WI38 (cell line): ENCODE measurements at regions not wholly inside any gene's neighbourhood (a gene's known extent, or its start where the extent isn't known, plus 50 kb on each side); places are given as distances from the start of the nearest gene placed in this dataset.

Experiments
- H3K4me3 ChIP-seq: 2 replicates; pipeline ENCODE4 v1.5.1; 2011; ENCODE audit warnings: low read depth, mild to moderate bottlenecking, control low read depth, low read length
- CTCF ChIP-seq: IDR thresholded peaks from 2 replicates; pipeline ENCODE4 v1.5.1; 2012; ENCODE audit warnings: low read depth, mild to moderate bottlenecking, control low read depth, low read length

GRCh38 chr4:106478152-106478551 is 109.6 kb upstream of the GIMD1 start:
- TF ChIP-seq CTCF: no peak

DNA sequence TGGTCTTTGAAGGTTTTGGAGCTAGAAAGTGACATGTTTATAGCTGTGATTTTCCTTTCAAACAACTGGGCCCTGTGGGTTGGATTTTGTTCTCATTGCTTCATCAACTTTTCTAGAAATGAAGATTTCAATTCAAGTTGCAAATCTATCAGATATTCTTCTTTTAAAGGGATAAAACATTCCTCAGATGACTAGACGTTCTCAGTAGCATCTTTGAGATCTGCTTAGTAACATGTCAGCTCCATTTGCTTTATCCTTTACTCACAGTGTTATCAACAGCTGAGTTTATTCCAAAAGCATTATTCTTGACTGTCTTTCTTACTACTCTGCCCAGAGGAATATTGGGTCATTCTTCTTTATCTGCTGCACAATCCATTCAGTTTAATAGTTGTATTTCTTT is 108.2 kb upstream of the GIMD1 start:
- no peak overlapping the region for H3K4me3 ChIP-seq
- no peak for TF ChIP-seq CTCF

More at GRCh38 chr4:106478152-106478551, 109.6 kb upstream of the GIMD1 start:
- no peak overlapping the region for H3K4me3 ChIP-seq

DNA sequence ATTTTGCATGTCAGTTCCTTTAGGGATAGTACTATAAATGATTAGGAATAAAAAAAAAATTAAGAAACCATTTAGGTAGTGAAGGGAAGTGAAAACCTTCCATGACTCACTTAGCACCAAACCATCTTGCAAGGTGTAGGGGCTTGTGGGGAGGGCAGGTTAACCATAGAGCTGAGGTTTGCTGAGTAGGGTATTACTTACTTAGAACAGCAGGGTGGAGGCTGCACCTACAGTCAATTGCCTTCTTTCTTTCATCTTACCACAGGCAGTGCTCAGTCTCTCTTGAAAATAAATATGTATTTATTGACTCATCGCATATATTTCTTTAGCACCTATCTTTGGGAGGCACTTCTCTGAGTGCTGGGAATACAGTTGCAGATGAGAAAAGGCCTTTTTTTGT is 104.9 kb upstream of the GIMD1 start:
- no peak for TF ChIP-seq CTCF

GRCh38 chr4:106471151-106471550 is 102.6 kb upstream of the GIMD1 start:
- TF ChIP-seq CTCF: no peak
- no peak overlapping the region for H3K4me3 ChIP-seq

More for the DNA sequence above, 104.9 kb upstream of the GIMD1 start:
- H3K4me3 ChIP-seq: no peak overlapping the region

GRCh38 chr4:106463622-106464021 is 95.0 kb upstream of the GIMD1 start:
- H3K4me3 ChIP-seq: no peak overlapping the region
- TF ChIP-seq CTCF: no peak

DNA sequence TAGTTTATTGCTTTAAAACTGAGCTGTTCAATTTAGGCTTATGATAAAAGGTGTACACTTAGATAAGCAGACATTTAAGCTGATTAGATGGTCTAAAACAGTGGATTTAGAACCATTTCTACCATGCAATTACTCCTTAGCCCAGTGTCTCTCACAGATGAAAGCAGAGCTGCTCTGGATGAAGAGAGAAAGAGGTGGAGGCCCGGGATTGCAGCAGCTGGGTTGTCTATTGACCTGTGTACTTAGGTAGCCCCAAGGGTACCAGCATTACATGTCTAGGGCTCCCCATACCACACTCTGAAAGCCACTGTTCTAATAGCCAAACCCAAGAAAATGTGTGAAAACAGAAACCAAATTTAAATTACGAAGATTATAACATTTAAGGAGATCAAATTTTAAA is 86.0 kb upstream of the GIMD1 start:
- TF ChIP-seq CTCF: no peak
- H3K4me3 ChIP-seq: no peak overlapping the region

DNA sequence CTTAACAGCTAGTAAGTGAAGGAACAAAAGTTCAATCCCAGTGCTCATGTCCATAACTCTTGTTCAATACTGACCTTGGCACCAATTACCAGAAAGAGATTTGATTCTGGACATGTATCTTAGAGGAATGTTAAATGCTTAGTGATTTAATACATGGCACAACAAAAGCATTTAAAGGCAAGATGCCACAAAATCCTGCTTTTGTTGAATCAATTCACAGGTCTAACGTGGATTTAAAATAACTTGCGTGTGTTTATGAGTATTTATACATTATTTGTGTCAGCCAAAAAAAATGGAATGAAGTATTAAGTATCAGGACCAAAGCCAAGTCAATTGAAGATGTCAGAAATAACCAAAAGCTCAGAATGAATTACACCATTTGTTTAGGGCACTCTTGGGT is 85.4 kb upstream of the GIMD1 start:
- no peak overlapping the region for H3K4me3 ChIP-seq
- no peak for TF ChIP-seq CTCF
